Caco-2 (cell line): ENCODE measurements at regions not wholly inside any gene's neighbourhood (a gene's known extent, or its start where the extent isn't known, plus 50 kb on each side); places are given as distances from the start of the nearest gene placed in this dataset.
"Not testable (repeated sequence)": the region's sequence is repeated elsewhere in the genome, so short reads cannot be mapped to it uniquely, and the experiment has no call there.

Source experiments
- BruUV-seq: library from RNA; stranded (reverse); fragments of 400-500 nt; replicated peaks from 2 replicates; lab custom pipeline; 2021; lab: Mats Ljungman, UMichigan
- CTCF ChIA-PET: fragments of 300-600 bp; sonication (Branson Sonifier 250); formaldehyde crosslinking; loops from one replicate; lab custom pipeline; 2022; ENCODE audit warnings: antibody characterized with exemption; lab: Charles Lee
- POLR2A ChIA-PET: fragments of 300-600 bp; sonication (Branson Sonifier 250); formaldehyde crosslinking; loops from one replicate; lab custom pipeline; 2022; ENCODE audit warnings: antibody characterized with exemption; lab: Charles Lee
- DNase-seq, 2 experiments: peaks; one replicate each; pipeline versions ENCODE4 v3.0.0 to v3.0.0-alpha.2; 2020 to 2022
- H3K27me3 ChIP-seq: replicated peaks from 2 replicates; pipeline ENCODE4 v1.6.0; 2011; ENCODE audit warnings: low read length; ENCODE audit not compliant: control insufficient read depth, insufficient read depth
- H3K36me3 ChIP-seq: 2 replicates; pipeline ENCODE4 v1.5.1; 2011; ENCODE audit warnings: low read length; ENCODE audit not compliant: control insufficient read depth, insufficient read depth
- H3K4me1 ChIP-seq: fragments of 250-450 bp; sonication (Bioruptor Pico); 2 replicates; pipeline ENCODE4 v1.5.1; 2020; ENCODE audit warnings: mild to moderate bottlenecking
- H3K4me3 ChIP-seq: 2 replicates; pipeline ENCODE4 v1.5.1; 2011; ENCODE audit warnings: low read depth, mild to moderate bottlenecking, control low read depth, low read length
- H3K9me3 ChIP-seq: fragments of 250-450 bp; sonication (Bioruptor Pico); 2 replicates; pipeline ENCODE4 v1.5.1; 2020; ENCODE audit warnings: mild to moderate bottlenecking, moderate library complexity
- H3K27ac Mint-ChIP-seq: one replicate; pipeline ENCODE4 v1.8.0; 2022; ENCODE audit warnings: mixed read lengths; ENCODE audit not compliant: unreplicated experiment
- H3K27me3 Mint-ChIP-seq: one replicate; pipeline ENCODE4 v1.8.0; 2022; ENCODE audit warnings: mixed read lengths; ENCODE audit not compliant: insufficient read depth, unreplicated experiment
- H3K36me3 Mint-ChIP-seq: one replicate; pipeline ENCODE4 v1.8.0; 2022; ENCODE audit warnings: mild to moderate bottlenecking, mixed read lengths; ENCODE audit not compliant: insufficient read depth, unreplicated experiment
- H3K4me1 Mint-ChIP-seq: one replicate; pipeline ENCODE4 v1.8.0; 2022; ENCODE audit warnings: low read depth, mixed read lengths; ENCODE audit not compliant: unreplicated experiment
- H3K4me3 Mint-ChIP-seq: one replicate; pipeline ENCODE4 v1.8.0; 2022; ENCODE audit warnings: mild to moderate bottlenecking, moderate library complexity, mixed read lengths; ENCODE audit not compliant: unreplicated experiment
- H3K9me3 Mint-ChIP-seq: one replicate; pipeline ENCODE4 v1.8.0; 2022; ENCODE audit warnings: mixed read lengths; ENCODE audit not compliant: unreplicated experiment
- intact Hi-C: fragments of 100-400 bp; cut with micrococcal nuclease; formaldehyde crosslinking; loops from one replicate; pipeline ENCODE4 v1.10.0; 2022; ENCODE audit not compliant: unreplicated experiment
- TF ChIP-seq, protein P1 (sequence below), 2 experiments: fragments of 200-600 bp in 1 of 2; IDR thresholded peaks; 1 replicate in 1 of 2; 2 replicates in 1 of 2; pipeline versions ENCODE4 v1.5.1 to v1.8.0; 2011 to 2022; ENCODE audit warnings: antibody characterized with exemption in 1 of 2, control low read depth in 1 of 2, inconsistent platforms in 1 of 2, low read depth in 1 of 2, low read length in 1 of 2, mild to moderate bottlenecking in 1 of 2, moderate library complexity in 1 of 2; ENCODE audit not compliant: insufficient read depth in 1 of 2, severe bottlenecking in 1 of 2, unreplicated experiment in 1 of 2

DNA sequence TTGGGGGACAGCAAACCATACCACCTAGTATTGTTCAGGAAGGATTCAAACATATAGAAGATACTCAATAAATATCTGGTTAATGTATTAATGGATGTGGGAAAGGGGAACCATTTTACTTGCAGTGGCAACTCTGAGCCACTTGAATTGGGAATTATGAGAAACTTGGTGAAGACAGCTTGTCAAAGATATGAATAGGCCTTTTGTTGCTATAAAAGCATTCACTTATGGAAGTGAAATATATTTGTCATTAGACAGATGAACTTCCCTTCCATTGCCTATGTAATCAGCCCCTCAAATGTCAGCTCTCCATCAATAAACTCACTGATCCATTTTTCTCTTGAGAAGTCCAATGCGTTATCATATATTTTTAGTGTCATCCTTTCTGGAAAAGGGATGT, 56.1 kb downstream of the GPR85 start:
- POLR2A ChIA-PET = no interaction called here
- intact Hi-C loops = no loop called here
- H3K4me1 Mint-ChIP-seq = no peaks in the 10 kb centered on the region
- H3K4me3 Mint-ChIP-seq = no peak overlapping the region
- no peaks in the 10 kb centered on the region for H3K9me3 Mint-ChIP-seq
- no peaks in the 10 kb centered on the region for H3K36me3 ChIP-seq
- TF ChIP-seq, protein P1, sequence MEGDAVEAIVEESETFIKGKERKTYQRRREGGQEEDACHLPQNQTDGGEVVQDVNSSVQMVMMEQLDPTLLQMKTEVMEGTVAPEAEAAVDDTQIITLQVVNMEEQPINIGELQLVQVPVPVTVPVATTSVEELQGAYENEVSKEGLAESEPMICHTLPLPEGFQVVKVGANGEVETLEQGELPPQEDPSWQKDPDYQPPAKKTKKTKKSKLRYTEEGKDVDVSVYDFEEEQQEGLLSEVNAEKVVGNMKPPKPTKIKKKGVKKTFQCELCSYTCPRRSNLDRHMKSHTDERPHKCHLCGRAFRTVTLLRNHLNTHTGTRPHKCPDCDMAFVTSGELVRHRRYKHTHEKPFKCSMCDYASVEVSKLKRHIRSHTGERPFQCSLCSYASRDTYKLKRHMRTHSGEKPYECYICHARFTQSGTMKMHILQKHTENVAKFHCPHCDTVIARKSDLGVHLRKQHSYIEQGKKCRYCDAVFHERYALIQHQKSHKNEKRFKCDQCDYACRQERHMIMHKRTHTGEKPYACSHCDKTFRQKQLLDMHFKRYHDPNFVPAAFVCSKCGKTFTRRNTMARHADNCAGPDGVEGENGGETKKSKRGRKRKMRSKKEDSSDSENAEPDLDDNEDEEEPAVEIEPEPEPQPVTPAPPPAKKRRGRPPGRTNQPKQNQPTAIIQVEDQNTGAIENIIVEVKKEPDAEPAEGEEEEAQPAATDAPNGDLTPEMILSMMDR (IDR thresholded peaks at IDR 0.05; ENCODE audit: insufficient read depth in 1 of 2, low read depth in 1 of 2, low read length in 1 of 2, severe bottlenecking in 1 of 2, unreplicated experiment in 1 of 2) = no peak
- H3K27ac Mint-ChIP-seq = no peak overlapping the region
- H3K9me3 ChIP-seq = no peaks in the 10 kb centered on the region
- CTCF ChIA-PET = no interaction called here
- H3K27me3 Mint-ChIP-seq = peaks cover 4% of the 10 kb centered on the region
- DNase-seq = no peak
- H3K4me3 ChIP-seq = no peak overlapping the region
- no peaks in the 10 kb centered on the region for H3K4me1 ChIP-seq
- no peaks in the 10 kb centered on the region for H3K27me3 ChIP-seq
- no TSS peak for BruUV-seq
- H3K36me3 Mint-ChIP-seq = no peaks in the 10 kb centered on the region

DNA sequence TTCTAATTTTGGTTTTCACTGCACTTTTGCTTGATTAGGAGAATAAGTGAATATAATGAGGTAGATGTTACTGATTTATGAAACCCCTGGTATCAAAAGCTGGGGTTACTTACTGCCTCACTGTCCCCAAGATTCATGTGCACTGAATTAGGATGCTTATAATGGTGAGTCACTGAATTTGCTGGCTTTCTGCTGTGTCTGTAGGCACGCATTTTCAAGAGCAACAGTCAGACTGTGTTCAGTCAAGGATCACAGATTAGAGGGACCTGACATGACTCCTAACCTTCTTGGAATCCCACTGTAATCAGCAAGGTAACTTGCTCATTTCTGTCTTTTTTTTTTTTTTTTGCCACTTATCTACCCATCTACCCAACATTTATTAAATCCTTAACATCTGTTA, 59.7 kb downstream of the GPR85 start:
- no peak overlapping the region for H3K4me3 ChIP-seq
- intact Hi-C loops = no loop called here
- Mint-ChIP-seq H3K4me1 (no peaks in the 10 kb centered on the region), H3K36me3 (no peaks in the 10 kb centered on the region), H3K4me3 (no peak overlapping the region), H3K9me3 (no peaks in the 10 kb centered on the region), H3K27ac (no peak overlapping the region), H3K27me3 (peaks cover 4% of the 10 kb centered on the region)
- BruUV-seq = no TSS peak
- POLR2A ChIA-PET = no interaction called here
- CTCF ChIA-PET = no interaction called here
- TF ChIP-seq, protein P1 (IDR thresholded peaks at IDR 0.05; ENCODE audit: insufficient read depth in 1 of 2, low read depth in 1 of 2, low read length in 1 of 2, severe bottlenecking in 1 of 2, unreplicated experiment in 1 of 2) = no peak
- no peaks in the 10 kb centered on the region for H3K9me3 ChIP-seq
- H3K36me3 ChIP-seq = no peaks in the 10 kb centered on the region
- no peaks in the 10 kb centered on the region for H3K27me3 ChIP-seq
- H3K4me1 ChIP-seq = no peaks in the 10 kb centered on the region
- no peak for DNase-seq

DNA sequence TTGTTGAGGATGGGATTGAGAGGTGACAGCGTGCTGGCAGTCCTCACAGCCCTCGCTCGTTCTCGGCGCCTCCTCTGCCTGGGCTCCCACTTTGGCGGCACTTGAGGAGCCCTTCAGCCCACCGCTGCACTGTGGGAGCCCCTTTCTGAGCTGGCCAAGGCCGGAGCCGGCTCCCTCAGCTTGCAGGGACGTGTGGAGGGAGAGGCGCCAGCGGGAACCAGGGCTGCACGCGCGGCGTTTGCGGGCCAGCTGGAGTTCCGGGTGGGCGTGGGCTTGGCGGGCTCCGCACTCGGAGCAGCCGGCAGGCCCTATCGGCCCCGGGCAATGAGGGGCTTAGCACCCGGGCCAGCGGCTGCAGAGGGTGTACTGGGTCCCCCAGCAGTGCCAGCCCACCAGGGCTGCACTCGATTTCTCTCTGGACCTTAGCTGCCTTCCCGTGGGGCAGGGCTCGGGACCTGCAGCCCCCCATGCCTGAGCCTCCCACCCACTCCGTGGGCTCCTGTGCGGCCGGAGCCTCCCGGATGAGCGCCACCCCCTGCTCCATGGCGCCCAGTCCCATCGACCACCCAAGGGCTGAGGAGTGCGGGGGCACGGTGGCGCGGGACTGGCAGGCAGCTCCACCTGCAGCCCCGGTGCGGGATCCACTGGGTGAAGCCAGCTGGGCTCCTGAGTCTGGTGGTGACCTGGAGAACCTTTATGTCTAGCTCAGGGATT, 69.3 kb downstream of the GPR85 start:
- H3K9me3 Mint-ChIP-seq, H3K9me3 ChIP-seq, H3K4me3 Mint-ChIP-seq, DNase-seq, H3K4me1 Mint-ChIP-seq, BruUV-seq, H3K27me3 ChIP-seq, H3K36me3 Mint-ChIP-seq, H3K36me3 ChIP-seq, CTCF ChIA-PET, H3K4me3 ChIP-seq, H3K27ac Mint-ChIP-seq, POLR2A ChIA-PET, H3K27me3 Mint-ChIP-seq, H3K4me1 ChIP-seq: not testable (repeated sequence)
- intact Hi-C loops = loop anchor here (10.0 kb wide), 1 partner anchor 462 kb away; no protein-coding TSS in a partner anchor
